Cardiac septum (tissue), 1 donor: ENCODE measurements at regions not wholly inside any gene's neighbourhood (a gene's known extent, or its start where the extent isn't known, plus 50 kb on each side); places are given as distances from the start of the nearest gene placed in this dataset.

Experiments
- DNase-seq: peaks from one replicate; pipeline ENCODE4 v3.0.0-alpha.2; 2020; ENCODE audit warnings: low spot score
- intact Hi-C: fragments of 100-400 bp; cut with DNase I; formaldehyde crosslinking; loops from one replicate; pipeline ENCODE4 v1.14.0; 2022
- donor health status: DM: no; HTN: no; CAD: no.

DNA sequence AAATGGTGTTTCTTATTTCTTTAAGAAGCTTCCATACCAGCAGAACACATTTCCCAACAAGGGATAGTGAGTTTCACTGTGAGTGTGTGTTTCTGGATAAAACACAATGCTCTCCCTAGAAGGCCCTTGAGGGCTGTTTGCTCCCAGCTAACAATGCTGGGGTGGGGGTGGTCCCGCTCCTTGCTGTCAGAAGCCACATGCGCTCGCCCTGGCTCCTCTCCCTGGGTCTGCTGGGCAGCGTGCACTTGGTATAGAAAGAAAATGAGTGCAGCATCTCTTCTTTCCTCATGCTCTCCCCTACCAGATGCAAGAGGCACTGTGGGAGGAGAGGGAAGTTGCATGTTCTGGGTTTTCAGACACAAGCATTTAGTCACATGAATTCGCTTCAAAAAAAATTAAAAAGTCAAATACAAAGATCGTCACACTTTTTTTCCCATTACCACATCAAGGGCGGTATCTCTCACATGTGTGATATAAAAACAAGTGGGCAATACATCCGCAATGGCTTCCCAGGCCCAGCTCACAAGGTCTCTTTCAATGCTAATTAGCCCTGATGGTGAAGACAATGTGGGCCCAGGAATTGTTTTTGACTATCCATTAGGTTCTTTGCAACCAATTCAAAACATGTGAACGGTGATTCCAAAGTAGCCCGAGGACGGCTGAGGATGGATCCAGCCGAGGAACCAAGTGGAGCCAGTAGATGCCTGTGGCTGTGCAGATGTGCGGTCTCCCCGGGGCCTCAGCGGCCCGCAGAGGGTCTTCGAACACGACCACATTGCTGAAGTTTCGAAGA lies 603.6 kb downstream of the IRX1 start:
- DNase-seq, result no peak
- intact Hi-C loops, result no loop called here

DNA sequence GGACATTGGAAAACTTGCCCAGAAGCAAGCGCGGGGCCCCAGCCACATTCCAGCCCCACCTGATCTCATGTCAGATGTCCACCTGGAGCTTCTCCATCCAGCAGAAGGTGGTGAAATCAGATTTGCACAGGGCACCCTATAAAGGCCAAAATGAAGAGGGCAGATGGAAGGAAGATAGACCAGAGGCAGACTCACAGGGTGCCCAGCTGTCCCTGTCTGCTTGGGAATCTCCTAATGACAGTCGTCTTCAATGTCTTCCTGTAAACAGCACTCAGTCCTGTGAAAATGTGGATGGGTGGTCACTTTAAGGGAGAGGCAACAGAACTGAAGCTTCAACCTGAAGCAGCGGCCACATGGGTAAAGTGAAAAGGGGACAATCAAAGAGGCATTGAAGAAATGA lies 607.5 kb downstream of the IRX1 start:
- intact Hi-C loops, result no loop called here
- no peak for DNase-seq

DNA sequence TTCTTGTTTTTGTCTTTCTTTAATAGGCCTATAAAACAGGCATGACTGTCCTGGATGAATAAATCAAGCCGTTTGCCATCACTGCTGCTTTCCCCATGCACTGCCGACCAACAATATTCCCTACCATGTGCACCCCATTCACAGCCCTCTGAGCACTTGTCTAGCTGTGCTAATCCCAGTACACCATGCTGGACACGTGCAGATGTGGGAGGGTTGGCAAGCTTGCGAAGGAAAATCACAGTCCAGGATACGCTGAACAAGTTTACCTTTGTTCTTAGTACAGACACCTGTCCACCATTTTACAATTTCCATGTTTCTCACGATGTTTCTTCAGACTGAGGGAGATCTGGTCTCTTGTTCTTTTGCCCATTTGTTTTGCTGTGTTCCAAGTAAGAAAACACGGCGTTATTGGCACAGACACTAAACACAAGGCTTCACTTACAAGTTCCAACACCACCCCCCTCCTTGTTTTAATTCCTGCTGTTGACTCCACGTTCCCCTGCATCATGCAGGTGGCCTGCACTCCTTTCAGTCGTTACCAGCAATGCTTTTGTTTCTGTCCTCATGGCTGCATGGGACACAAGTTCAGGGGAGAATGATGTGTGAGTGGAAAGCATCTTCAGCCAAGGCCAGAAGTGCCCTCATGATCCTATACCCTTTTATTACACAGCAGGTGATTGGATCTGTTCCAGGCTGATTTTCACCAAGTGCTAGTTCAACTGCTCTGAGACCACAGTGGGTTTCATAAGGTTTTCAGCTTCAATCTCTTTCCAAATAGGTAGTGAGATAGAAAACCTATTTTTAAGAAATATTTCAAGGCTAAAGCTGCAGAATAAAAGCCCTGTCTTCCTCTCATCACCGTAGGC lies 608.9 kb downstream of the IRX1 start:
- DNase-seq, result no peak
- intact Hi-C loops, result no loop called here

DNA sequence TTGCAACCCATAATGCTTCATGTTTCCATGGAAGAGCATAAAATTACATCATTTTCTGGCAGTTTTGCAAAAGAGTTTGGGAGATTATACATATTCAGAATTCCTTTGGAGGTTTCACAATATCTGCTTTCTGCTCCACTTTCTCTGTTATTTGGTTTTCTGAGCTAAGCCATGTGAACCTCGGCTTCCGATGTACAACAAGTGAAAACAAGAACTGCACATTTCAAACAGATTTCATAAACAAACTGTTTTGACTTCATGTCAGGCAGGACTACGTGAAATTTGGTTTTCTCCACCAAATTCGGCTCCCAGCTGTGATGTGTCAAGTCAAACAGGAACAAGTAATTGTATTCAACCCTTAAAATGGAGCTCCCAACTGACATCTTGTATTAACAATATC lies 609.8 kb downstream of the IRX1 start:
- intact Hi-C loops, result no loop called here
- no peak for DNase-seq

DNA sequence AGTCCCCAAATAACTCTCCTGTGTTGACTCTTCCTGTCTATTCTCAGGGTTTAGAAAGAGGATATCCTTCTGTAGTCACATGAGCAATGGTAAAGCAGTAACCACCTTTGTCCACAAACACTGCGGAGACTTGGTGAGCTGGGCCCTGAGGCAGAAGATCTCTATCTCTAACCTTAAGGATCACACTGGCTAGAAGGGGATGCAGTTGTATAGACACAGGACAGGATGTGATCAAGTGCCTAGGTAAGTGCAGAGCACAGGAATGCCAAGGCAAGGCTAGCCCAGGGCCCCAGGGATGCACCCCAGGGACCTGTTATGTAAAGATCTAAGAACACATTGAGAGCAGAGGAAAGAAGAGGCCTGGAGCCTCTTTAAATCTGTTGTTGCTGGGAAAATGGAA lies 610.5 kb downstream of the IRX1 start:
- intact Hi-C loops, result no loop called here
- DNase-seq, result no peak

DNA sequence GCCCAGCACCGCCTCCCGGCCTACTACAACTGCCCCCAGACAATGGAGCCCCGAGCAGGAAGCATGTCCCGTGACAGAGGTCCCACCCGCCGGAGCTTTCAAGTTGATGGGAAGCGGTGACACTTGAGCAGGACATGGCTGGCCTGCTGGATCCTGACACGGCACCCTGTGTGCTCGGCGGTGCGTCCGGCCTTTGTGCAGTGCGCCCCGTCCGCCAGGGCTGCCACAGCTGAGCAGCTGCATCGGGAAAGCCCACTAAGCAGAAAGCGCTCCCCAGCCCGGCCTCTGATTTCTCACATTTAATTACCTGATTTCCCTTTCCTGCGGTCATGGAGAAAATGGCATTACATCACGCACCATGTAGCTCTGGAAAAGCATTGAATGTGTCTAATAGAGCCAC lies 611.9 kb downstream of the IRX1 start:
- intact Hi-C loops, result no loop called here
- no peak for DNase-seq

DNA sequence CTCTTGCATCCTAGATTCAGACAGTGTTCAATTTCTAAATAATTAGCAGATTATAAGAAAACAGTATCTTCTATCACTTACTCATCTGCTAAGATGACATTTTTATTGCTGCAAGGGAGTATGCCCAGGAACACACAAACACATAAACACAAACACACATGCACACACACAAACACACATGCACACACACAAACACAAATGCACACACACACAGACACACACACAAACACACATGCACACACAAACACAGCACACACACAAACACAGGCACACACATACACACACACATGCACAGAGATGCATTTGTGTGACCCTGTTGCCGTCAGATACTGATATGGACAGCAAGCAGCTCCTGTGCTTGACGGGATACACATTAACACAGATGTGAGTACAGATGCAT lies 612.9 kb downstream of the IRX1 start:
- intact Hi-C loops, result no loop called here
- no peak for DNase-seq

DNA sequence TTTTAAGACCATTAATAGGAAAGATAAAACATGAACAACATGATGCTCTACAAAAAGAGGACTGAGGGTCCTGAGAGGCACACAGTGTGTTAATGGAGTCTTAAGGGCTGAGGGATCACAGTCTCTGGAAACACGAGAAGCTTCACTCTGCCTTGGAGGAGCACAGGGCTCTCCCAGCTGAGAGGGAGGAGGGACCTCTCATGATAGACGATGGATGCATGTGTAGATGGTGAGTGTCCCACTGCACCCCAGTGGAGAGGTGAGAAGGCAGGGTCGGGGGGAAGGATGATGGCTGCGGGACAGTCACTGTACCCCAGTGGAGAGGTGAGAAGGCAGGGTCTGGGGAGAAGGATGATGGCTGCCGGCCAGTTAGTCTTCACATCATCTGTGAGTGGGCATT lies 613.4 kb downstream of the IRX1 start:
- DNase-seq, result no peak
- intact Hi-C loops, result no loop called here

DNA sequence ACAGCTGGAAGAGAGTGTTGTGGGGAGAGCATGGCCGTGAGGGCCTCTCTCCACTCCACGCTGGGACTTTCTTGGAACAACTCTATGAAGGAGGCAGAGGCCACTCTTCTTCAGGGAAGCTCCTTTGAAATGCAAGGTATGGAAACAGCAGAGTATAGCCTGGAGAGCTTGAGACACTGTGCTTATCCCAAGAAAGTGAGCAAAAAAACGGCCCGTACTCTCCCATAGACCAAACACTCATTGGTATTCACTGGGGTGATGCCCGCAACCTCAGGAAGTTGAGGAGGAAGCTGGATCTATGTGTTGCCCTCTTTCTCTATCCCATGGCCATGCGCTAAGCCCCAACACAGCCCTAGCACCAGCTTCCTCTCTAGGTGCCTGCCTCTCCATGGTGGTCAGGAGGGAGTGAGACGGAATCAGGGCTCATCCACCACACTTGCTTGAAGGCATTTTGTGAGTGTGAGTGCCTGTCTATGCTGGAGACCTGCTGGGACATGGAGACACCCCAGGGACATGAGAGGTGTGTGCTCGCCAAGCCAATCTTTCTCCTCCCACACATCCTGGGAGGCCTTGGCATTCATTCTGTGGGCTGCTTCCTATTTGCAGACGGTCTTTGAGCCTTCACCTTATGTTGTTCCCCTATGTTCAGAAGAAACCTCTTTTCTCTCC lies 616.6 kb downstream of the IRX1 start:
- no peak for DNase-seq
- intact Hi-C loops, result no loop called here

DNA sequence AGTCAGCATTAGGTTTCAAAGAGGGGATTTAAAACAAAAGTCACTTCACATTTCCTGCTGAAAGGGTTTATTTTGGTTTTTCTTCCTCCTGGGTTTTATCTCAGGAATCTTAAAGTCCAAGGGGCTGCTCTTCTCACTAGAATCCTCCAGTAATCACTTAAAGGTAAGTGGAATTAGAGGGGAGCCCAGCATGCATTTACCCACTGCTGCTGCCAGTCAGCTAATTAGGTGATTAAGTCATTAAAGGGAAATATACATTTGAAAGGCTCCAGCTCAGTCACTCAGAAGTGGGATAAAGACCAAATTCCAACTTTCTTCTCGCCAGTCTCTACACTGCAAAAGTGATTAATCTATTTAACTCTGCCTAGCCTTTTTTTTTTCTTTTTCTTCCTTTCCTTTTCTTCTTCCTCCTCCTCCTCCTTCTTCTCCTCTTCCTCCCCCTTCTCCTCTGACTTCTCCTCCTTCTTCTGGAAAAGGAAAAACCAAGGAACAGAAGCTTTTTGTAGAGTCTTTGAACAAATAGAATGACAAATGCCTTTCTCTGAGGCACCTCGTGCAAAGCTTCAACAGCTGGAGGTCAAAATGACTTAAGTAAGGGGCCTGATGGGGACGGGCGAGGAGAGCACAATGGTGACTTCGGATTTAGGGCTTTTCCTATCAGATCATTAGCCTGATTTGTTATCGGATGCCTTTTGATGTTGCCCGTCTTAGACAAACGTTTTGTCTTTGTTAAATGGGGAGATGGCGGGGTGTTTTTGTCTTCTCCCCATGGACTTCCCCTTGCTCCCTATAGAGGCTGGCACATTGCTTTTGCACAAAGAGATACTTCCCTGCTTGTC lies 617.6 kb downstream of the IRX1 start:
- intact Hi-C loops, result no loop called here
- no peak for DNase-seq

DNA sequence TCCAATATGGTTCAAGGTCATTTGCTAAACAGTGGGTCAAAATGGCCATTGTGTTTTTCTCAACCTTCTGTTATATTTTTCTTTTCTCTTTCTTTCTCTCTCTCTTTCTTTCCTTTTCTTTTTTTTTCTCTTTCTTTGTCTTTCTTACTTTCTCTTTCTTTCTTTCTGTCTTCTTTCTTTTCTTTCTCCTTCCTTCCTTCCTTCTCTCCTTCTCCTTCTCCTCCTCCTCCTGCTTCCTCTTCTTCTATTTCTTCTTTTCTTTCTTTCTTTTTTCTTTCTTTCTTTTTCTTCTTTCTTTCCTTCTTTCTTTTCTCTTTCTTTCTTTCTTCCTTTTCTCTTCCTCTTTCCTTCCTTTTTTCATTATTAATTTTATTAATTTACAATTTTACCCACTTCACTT lies 619.5 kb downstream of the IRX1 start:
- no peak for DNase-seq
- intact Hi-C loops, result no loop called here

DNA sequence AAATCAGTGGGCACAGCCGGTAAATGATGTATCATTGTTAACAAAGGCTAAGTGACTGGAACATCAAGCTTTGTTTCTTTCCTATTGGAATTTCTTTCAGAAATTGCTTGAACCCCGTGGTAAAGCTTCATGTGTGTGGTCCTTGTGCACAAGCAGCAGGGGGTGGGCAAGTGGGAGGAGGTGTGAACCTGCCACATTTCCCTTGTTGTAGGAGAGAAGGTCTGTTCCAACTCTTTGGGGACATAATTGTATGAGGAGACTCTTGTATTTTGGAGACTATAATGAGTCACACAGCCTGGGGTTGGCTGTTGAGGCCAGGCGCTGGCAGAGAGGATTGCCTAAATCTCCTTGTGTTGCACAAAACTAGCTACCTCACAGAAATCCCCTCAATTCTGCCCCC lies 620.5 kb downstream of the IRX1 start:
- intact Hi-C loops, result no loop called here
- DNase-seq, result no peak

DNA sequence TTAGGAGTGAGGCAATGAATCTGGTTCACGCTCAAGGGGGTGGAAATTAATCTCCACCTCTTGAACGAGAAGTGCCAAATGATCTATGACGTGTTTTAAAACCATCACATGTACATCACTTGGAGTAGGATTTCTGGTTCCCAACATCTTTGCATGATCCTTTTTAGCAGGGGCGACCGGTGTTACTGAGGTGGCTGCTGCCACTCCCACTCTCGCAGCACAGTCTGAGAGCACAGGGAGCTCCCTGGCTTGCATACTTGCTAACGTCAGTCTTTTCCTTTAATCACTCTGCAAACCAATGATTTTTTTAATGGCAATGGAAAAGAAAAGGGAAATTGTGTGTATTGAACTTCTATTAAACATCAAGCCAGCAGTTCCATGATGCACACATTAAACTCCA lies 624.4 kb downstream of the IRX1 start:
- no peak for DNase-seq
- intact Hi-C loops, result no loop called here

DNA sequence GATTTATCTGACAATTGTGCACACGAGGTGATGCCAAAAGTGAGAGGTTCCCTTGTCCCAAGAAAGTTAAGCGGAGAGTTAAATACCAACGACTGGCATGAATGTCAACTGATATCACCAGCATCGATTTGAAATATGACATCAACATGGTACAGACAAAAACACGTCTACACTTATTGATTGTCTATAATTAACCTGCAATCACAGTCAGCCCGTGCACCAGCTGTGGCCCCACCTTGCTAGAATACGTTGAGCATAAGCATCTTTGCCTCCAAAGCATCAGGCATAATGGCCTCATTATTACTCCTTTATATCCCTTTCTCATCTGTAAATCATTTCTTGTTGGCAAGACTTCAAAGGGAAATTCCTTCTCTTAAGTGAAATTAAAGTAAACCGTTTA lies 625.4 kb downstream of the IRX1 start:
- no peak for DNase-seq
- intact Hi-C loops, result no loop called here

DNA sequence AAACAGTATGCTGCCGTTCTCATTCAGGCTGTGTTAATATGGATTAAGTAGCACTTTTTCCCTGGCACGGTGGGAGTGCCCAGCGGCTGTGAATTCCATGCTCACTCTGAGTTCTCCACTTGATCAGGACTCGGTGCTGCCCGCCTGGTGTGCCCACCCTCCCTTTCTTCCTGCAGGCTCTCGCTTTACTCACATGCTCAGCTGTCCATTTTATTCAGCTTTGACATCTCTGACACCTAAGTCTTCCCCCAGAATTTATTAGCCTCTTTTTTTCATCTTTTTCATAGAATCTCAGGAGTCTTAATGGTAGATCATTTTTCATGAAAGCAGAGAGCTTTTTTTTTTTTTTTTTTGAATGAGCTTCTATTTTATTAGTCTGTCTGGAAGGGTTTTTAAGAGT lies 626.5 kb downstream of the IRX1 start:
- DNase-seq, result no peak
- intact Hi-C loops, result no loop called here

DNA sequence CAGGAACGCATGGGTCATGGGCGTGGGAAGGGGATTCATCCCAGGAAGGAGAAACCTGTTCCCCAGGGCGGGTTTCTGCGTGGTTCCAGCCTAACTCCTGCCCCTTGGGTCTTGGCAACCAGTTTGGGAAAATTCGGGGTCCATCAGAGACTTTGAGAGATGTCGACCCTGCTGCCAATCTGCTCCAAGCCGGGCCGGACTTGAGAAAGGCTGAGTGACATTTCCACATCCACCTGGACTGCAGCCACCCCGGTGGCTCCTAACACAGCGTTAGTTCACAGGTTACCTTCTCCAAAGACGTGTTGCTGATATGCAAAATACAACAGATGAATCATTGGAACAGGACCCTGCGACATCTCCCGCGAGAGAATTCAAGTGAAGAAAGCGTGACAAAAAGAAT lies 627.2 kb downstream of the IRX1 start:
- intact Hi-C loops, result no loop called here
- DNase-seq, result no peak

DNA sequence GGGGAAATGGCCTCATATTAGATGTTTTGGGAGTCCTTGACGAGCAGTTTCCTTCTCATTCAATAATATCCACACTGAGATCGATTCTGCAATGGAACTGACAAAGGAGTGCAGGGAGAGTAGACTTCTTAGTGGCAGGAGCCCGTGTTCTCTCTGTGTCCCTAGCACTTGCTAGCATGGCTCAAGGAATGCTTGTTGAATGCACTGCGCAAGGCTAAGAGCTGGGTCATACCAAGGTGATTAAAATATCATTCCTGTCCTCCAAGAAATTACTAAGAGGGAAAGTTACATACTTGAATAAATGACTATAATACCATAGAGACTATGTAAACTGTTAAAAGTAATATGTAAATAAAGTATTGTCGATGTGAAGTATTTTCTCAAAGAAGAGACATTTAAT lies 630.1 kb downstream of the IRX1 start:
- intact Hi-C loops, result no loop called here
- no peak for DNase-seq

DNA sequence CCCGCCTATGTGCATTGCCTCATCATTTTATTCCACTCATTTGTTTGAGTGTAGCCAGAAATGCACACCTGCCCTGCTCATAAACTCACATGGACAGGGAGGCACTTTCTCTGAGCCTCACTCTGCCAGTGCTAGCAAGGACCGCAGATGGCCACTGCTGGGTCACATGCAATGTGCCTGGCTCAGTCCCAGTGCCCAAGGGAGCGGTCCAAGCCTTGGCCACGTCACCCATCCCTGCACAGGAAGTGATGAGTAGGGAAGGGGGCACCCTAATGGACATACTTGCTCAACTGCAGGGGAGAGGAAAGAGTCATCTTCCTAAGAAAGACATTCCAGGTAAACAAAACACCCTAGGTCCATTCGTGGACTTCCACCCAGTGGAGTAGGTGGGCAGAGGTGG lies 630.9 kb downstream of the IRX1 start:
- intact Hi-C loops, result no loop called here
- DNase-seq, result no peak

DNA sequence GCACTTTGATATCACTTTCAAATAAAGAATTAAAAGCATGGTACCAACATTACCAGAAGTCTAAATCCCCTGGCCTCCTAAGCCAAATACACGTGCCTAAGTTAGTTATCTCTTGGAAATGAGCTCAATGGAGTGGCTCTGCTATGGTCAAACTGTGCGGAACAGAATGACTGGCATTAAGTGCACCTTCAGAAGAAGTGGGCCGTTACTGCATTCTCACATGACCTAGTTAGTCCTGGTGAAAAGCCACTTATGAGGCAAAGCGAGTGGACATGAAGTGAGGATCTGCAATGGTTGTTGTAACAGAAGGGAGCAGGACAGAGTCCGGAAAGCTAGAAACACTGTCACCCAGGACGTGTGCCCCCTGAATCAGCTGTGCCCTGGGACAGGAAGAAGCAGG lies 633.1 kb downstream of the IRX1 start:
- DNase-seq, result no peak
- intact Hi-C loops, result no loop called here
